ENCODE measurements at regions not wholly inside any gene's neighbourhood (a gene's known extent, or its start where the extent isn't known, plus 50 kb on each side); places are given as distances from the start of the nearest gene placed in this dataset.

DNA sequence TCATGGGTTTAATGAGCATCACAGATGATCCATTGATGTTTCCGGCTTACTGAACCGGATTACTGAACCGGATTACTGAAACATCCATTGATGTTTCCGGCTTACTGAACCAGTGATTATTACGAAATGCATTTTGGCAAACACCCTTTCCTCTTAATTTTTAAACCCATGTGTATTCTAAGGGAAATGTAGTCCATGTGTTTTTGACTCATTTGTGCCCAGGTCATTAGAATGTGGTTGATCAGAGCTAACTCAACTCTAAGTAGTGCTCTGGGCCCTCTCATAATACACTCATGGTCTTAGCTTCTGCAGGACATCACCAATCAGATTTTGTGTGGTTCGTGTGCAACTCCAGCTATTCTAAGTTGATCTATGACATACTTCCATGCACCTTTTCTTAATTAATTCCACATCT, 141.6 kb downstream of the SPATA18 start:
- H3K79me2 ChIP-seq (ENCODE audit: control insufficient read depth in 1 of 2, insufficient read depth in 2 of 2, low read length in 2 of 2) = no peaks in the 10 kb centered on the region
- H3K9ac ChIP-seq (replicated peaks in 1 of 4; ENCODE audit: extremely low read depth in 1 of 4, low read depth in 3 of 4, low read length in 3 of 4) = no peak overlapping the region
- H3K4me3 ChIP-seq (ENCODE audit: extremely low read depth in 1 of 4, insufficient read depth in 2 of 4, low read depth in 3 of 4, low read length in 4 of 4) = no peak overlapping the region
- ChIA-PET CTCF (ENCODE audit: partially characterized antibody) (no interaction called here), POLR2A (ENCODE audit: partially characterized antibody) (no interaction called here)
- H2BK5ac ChIP-seq (ENCODE audit: low read depth, low read length) = no peak overlapping the region
- no peak overlapping the region for H4K8ac ChIP-seq (ENCODE audit: extremely low read depth, insufficient read depth, low read length)
- no peak overlapping the region for H2AK5ac ChIP-seq (ENCODE audit: low read depth, low read length)
- no peak overlapping the region for H3K27ac ChIP-seq (ENCODE audit: low read depth, low read length)
- H2BK120ac ChIP-seq (replicated peaks; ENCODE audit: low read depth, low read length) = no peak overlapping the region
- no peaks in the 10 kb centered on the region for H3K79me1 ChIP-seq (ENCODE audit: low read depth, low read length)
- H3K14ac ChIP-seq (ENCODE audit: insufficient read length) = no peak overlapping the region
- H2BK20ac ChIP-seq (ENCODE audit: low read length) = no peak overlapping the region
- no peaks in the 10 kb centered on the region for H3K36me3 ChIP-seq (ENCODE audit: control insufficient read depth in 2 of 4, insufficient read depth in 4 of 4, low read length in 3 of 4)
- H2AFZ ChIP-seq (ENCODE audit: low read length) = no peak overlapping the region
- 80% methylated on average over 6 of the region's 6 CpGs; no CpG with 5 or more reads in 1 of the 2 experiments for WGBS, 2 experiments (ENCODE audit: extremely low coverage in 1 of 2, insufficient coverage in 1 of 2, insufficient read length in 1 of 2, insufficient replicate concordance in 2 of 2, low coverage in 1 of 2, low lambda C conversion rate in 2 of 2, missing lambda C conversion rate in 1 of 2)
- H4K20me1 ChIP-seq (replicated peaks in 1 of 2; ENCODE audit: control insufficient read depth in 1 of 2, insufficient read depth in 2 of 2, low read length in 2 of 2) = no peaks in the 10 kb centered on the region
- no peak for FAIRE-seq
- H3K18ac ChIP-seq (ENCODE audit: extremely low read depth, low read length) = no peak overlapping the region
- H3K4me1 ChIP-seq (replicated peaks in 1 of 4; ENCODE audit: control insufficient read depth in 3 of 4, insufficient read depth in 4 of 4, low read length in 3 of 4) = no peaks in the 10 kb centered on the region
- no peak overlapping the region for H3K4me2 ChIP-seq (ENCODE audit: insufficient read depth in 1 of 2, low read depth in 2 of 2, low read length in 2 of 2)
- H3K9me3 ChIP-seq (ENCODE audit: insufficient read depth in 2 of 2, low read depth in 1 of 2, low read length in 1 of 2) = no peaks in the 10 kb centered on the region
- H3K23me2 ChIP-seq (ENCODE audit: low read depth, low read length) = no peaks in the 10 kb centered on the region
- no peak overlapping the region for H3K56ac ChIP-seq (replicated peaks; ENCODE audit: insufficient read length, low read depth, low read length)
- H4K91ac ChIP-seq (replicated peaks; ENCODE audit: insufficient read length, low read length) = no peak overlapping the region
- H4K5ac ChIP-seq (ENCODE audit: insufficient read length, low read depth, low read length) = no peak overlapping the region
- H3K27me3 ChIP-seq (replicated peaks in 1 of 4; ENCODE audit: control insufficient read depth in 3 of 4, extremely low read depth in 1 of 4, insufficient read depth in 3 of 4, low read length in 3 of 4) = no peaks in the 10 kb centered on the region
- H2BK15ac ChIP-seq (ENCODE audit: low read length) = no peak overlapping the region
- DNase-seq (ENCODE audit: low read depth in 1 of 2, low spot score in 2 of 2) = no peak
- H3K4ac ChIP-seq (replicated peaks; ENCODE audit: insufficient read length, low read depth, low read length) = no peak overlapping the region
- no peak overlapping the region for H3K23ac ChIP-seq (ENCODE audit: insufficient read length)
- TF ChIP-seq RBBP5 (IDR thresholded peaks at IDR 0.05; ENCODE audit: borderline replicate concordance, low read depth, low read length) = no peak
- TF ChIP-seq POLR2AphosphoS5 (IDR thresholded peaks at IDR 0.05; ENCODE audit: low read depth, low read length) = no peak
- no peak for TF ChIP-seq SP2 (IDR thresholded peaks at IDR 0.05; ENCODE audit: low read length)
- TF ChIP-seq SP4 (IDR thresholded peaks at IDR 0.05; ENCODE audit: low read length) = no peak
- no peak for TF ChIP-seq SIX5 (IDR thresholded peaks at IDR 0.05; ENCODE audit: low read depth, low read length)
- TF ChIP-seq POU5F1 (IDR thresholded peaks at IDR 0.05; ENCODE audit: low read depth, low read length) = no peak
- TF ChIP-seq KDM4A (IDR thresholded peaks at IDR 0.05; ENCODE audit: low read depth, low read length, severe bottlenecking) = no peak
- TF ChIP-seq ZNF274 (IDR thresholded peaks at IDR 0.05; ENCODE audit: borderline replicate concordance, extremely low read depth, low read length) = no peak
- TF ChIP-seq BRCA1 (IDR thresholded peaks at IDR 0.05; ENCODE audit: low read depth, low read length) = no peak
- TF ChIP-seq CTBP2 (IDR thresholded peaks at IDR 0.05; ENCODE audit: borderline replicate concordance, insufficient read depth, insufficient read length, low read length) = no peak
- TF ChIP-seq POLR2A (IDR thresholded peaks at IDR 0.05; ENCODE audit: control extremely low read depth in 1 of 2, low read depth in 2 of 2, low read length in 2 of 2) = no peak
- TF ChIP-seq SIRT6 (IDR thresholded peaks at IDR 0.05; ENCODE audit: low read length) = no peak
- no peak for TF ChIP-seq TBP (IDR thresholded peaks at IDR 0.05; ENCODE audit: low read depth, low read length)
- no peak for TF ChIP-seq NRF1 (IDR thresholded peaks at IDR 0.05; ENCODE audit: low read depth, low read length)
- no peak for TF ChIP-seq FOSL1 (IDR thresholded peaks at IDR 0.05; ENCODE audit: insufficient read depth, low read depth, low read length)
- TF ChIP-seq RAD21 (IDR thresholded peaks at IDR 0.05 in 1 of 2, conservative IDR thresholded peaks at IDR 0.05 in 1 of 2; ENCODE audit: low read depth in 2 of 2, low read length in 2 of 2) = no peak
- no peak overlapping the region for H2BK12ac ChIP-seq (ENCODE audit: low read depth, low read length)

Data from H1 (cell line).